Activated T-cell treated with anti-CD3 and anti-CD28 coated beads for 24 hours (primary cell): ENCODE measurements at regions not wholly inside any gene's neighbourhood (a gene's known extent, or its start where the extent isn't known, plus 50 kb on each side); places are given as distances from the start of the nearest gene placed in this dataset.
"Not testable (repeated sequence)": the region's sequence is repeated elsewhere in the genome, so short reads cannot be mapped to it uniquely, and the experiment has no call there.

Experiments used
- DNase-seq: peaks from one replicate; pipeline ENCODE4 v3.0.0-alpha.2; 2020; ENCODE audit warnings: low read depth

DNA sequence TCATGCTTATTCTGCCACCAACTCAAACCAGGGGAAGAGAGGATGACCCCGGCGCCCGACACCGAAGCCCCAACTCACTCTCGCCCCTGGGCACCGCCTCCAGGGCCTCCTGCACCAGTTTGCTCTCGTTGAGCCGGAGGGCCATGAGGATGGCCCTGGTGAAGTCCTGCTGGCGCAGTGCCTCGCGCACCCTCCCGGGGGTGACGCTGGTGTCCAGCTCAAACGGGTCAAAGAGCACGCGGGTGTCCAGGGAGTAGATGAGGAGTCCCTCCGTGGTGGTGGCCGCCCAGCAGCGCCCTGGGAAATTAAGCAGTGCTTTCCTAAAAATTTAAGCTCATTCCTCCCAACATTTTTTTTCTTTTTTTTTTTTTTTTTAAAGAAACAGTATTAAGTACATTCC lies 5387.6 kb upstream of the TPTE start:
- DNase-seq = not testable (repeated sequence)

DNA sequence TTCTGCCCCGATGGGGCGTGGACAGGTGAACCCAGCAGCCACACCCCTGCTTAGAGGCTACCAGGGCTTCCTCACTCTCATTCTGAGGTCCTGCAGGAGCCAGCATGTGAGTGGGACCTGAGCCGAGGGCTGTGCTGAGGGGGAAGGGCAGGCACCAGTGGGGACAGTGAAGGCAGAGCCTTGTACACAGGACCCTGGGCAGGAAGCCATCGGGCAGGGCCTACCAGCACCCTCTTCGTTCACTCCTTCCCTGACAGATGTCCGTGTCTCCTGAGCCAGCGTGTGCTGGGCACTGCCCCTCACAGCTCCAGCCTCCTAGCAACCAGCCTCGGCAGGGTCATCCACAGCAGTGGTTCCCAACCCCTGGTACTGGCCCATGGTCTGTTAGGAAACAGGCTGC lies 5385.0 kb upstream of the TPTE start:
- DNase-seq = not testable (repeated sequence)

DNA sequence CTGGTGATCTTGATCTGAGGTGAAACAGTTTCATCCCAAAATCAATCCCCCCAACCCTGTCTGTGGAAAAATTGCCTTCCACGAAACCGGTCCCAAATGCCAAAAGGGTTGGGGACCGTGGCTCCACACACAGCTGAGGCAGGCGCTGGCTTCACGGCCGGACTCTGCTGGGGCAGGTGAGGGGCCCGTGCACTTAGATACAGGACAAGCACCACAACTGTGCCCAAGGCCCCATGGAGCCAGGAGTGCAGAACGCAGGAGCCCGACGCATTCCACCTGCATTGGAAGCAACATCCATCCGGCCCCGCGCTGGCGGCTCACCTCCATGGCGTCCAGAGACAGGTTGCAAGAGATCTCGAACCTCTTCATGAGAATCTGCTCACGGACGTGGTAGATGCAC lies 5384.4 kb upstream of the TPTE start:
- not testable (repeated sequence) for DNase-seq

DNA sequence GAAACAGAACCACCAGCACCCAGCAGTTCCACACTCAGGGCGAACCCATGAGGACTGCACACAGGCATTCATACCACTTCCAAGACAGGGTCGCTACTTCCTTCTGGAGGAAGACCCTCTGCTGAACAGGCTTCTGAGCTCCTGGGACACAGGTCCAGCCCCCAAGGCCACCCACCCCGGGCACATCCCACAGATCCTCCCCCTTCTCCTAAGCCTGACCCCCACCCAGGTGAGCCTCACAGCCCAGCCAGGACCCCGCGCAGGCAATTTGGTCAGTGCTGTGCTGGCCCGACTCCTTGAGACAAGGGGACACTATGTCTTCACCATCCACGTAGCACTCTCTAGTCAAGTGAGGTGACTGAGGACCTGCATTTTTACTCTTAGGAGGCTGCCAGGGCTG lies 5382.7 kb upstream of the TPTE start:
- DNase-seq = not testable (repeated sequence)

DNA sequence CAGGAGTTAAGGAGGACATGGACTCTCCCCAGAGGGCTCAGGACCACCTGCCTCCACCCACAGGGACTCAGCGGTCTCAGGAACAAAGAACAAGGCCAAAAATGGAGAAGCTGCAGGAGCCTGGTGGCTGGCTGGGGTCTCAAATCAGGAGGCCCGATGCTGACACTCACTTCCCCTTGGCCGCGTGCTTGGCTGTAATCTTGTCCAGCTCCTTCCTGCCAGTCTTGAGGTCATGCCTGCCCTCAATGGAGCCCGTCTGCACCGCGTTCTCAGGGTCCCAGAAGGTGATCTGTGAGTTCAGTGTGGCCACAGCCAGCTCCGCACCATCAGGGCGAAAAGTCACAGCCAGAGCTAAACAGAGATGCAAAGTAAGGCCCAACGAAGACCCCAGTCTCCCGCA lies 5381.9 kb upstream of the TPTE start:
- DNase-seq = not testable (repeated sequence)

DNA sequence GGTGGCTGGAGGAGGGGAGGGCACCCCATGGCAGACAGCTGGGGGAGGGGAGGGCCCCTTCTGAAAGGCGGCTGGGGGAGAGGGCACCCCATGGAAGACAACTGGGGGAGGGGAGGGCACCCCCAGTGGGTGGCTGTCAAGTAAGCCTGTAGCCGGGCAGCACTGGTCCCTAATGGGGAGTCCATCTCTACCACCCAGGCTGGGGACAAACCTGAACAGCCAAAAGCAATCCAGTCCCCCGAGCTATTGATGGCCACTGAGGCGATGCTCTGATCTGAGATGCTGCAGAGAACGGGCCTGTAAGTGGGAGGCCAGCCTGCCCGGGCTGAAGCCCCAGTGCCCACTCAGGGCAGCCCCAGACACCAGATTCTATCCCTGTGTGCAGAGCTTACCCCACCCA lies 5378.4 kb upstream of the TPTE start:
- not testable (repeated sequence) for DNase-seq

DNA sequence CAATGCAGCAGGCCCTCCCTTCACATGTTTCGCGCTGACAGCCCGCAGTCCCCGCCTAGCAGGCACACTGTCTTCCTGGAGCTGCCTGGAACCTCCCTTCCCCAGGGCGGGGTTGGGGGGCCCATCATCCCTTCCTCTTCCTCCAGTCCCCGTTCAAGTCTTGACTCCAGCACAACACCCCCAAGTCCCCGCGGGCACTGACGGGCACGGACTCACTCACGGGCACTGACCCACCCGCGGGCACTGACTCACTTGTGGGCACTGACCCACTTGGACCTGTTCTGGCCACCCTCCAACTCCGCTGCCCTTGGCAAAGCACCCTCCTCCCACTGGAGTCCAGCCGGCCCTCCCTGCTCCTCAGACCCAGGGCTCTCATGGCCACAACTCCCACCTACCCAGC lies 5376.7 kb upstream of the TPTE start:
- not testable (repeated sequence) for DNase-seq

DNA sequence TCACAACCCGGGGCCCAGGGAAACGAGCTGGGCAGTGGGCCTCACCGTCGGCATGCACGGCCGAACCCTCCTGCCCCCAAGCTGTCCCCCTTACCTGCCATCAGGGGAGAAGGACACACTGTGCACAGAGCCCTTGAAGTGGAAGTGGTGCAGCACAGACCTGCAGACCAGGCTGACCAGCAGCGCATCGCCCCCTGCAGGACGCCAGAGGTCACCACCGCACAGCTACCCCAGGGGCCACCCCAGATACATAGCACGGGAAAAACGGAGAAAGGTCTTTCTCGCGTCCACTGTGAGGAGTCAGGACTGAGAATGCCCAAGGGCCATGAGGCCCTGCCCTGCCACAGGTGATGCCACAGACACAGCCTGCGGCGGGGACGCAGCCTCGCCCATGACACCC lies 5373.7 kb upstream of the TPTE start:
- not testable (repeated sequence) for DNase-seq

DNA sequence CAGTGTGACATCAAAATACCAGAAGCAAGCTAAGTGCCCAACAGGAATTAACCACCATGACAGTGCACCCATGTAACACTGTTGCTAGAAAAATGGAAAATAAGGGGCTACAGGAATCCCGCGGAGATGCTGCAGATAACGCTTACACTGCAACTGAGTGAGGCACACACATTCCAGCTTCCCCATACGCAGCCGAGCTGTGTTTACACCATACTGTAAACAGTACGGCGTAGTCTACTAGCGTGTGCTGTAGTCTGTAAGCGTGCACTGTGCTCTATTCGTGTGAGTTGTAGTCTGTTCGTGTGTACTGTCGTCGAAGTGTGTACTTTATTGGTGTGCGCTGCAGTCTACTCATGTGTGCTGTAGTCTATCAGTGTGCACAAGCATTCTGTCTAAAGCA lies 5372.2 kb upstream of the TPTE start:
- DNase-seq = not testable (repeated sequence)

DNA sequence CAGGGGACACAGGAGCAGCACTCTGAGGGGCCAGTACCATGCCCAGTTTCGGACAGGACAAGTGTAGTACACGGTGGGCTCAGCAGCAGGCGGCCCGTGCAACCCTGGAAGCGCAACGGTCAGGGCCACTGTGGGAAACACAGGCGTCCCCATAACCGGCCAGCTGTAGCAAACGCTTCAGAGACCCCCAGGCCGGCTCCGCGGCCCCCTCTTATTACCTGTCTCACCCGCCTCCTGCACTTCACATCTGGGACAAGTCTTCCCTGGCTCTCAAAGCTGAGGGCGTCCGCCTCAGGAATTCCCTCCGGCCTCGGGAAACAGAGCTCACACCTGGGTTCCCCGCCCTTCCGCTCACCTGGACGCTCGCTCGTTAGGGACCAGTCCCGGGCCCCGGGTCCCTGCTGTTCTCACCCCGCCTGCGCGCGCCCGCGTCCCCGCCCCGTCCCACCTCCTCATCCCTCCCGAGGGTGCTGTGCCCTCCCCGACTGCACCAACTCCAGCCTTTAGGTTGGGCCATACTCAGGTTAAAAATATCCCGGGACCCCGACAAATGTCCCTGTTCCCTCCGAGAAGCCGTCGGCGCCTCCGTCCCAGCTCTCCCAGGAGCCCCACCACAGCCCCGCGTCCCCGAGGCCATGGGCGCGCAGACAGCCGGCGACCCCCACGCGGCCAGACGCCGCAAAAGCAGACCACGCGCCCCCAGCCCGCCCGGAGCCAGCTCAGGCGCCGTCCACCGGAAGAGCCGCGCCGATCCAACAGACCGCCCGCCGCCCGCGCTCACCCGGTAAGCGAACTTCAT lies 5367.3 kb upstream of the TPTE start:
- not testable (repeated sequence) for DNase-seq

DNA sequence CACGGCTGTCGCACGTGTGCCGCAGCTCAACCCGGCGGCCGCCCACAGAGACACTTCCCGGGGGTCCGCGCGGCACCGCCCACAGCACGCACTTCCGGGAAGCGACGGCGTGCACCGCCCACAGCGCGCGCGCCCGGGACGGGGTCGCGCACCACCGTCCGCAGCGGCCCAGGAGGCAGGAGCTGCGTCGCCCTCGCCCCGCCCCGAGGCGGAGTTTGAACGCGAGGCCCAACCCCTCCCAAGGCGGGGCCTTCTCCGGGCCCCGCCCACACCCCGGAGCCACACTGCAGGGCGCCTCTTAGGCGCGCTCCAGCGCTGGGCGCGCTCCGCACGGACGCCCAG lies 5366.8 kb upstream of the TPTE start:
- peak; percentile 84 for DNase-seq

DNA sequence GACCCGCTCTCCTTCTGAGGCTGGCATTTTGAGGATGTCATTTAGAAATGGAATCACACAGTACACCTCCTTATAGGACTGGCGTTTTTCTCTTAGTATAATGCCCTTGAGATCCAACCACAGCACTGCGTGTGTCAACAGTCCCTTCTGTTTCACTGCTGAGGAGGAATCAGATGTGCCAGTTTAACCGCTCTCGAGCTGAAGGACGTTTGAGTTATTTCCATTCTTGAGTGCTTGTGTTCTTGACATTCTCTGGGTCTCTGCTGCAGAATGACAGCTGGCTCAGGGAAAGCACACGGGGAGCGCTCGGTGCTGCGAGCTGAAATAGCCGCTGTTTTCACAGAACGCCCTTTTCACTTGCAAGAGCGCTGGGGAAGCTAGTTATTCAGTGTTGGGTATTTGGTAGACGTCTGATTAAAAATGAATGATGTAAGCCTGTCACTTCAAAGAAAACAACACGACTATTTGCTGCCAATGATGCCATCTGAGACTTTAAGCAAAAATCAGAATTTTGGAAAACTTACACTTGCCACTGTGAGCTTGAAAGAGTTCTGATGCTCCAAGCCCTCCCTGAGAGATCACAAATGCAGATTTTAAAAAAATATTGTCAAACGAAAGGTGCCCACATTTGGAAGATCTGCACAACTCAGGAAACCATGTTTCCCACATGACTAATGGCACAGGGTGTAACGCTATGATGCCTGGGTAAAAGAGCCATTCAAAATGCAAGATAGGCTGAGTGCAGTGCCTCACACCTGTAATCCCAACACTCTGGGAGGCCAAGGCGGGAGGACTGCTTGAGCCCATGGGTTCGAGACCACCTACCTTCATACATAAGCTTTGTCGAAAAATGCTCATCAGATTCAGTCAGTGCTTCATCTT lies 5358.4 kb upstream of the TPTE start:
- DNase-seq = not testable (repeated sequence)

DNA sequence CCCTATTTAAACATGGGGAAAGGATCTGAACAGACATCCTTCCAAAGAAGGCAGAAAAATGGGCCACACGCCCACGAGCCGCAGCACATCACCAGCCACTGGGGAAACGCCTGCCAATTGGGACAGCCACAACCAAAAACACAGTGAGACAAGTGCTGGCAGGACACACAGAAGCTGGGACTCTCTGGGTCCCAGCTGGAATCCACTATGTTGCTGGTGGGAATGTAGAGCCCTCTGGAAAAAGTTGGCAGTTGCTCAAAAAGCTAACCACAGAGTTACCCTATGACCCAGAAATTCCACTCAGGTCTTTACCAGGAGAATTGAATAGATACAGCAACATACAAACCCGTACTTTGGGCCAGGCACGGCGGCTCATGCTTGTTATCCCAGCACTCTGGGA lies 5355.6 kb upstream of the TPTE start:
- DNase-seq = not testable (repeated sequence)
